K562 (cell line): ENCODE measurements at regions not wholly inside any gene's neighbourhood (a gene's known extent, or its start where the extent isn't known, plus 50 kb on each side); places are given as distances from the start of the nearest gene placed in this dataset.
A peak's percentile ranks its signal among the peaks of the same experiment; 100 is the strongest.

Experiments
- ATAC-seq: fragments of 200-7000 bp; cut with Tn5 transposase; 3 replicates; pipeline ENCODE4 v1.9.1; 2020; ENCODE audit warnings: moderate library complexity
- BruUV-seq: library from RNA; stranded (reverse); fragments of 400-500 nt; replicated peaks from 2 replicates; lab custom pipeline; 2021; lab: Mats Ljungman, UMichigan
- CTCF ChIA-PET: fragments of 300-600 bp; formaldehyde crosslinking; extraction: SDS; loops from one replicate; lab custom pipeline; 2021; ENCODE audit warnings: low intra/inter-chr PET ratio; lab: Yijun Ruan, JAX
- POLR2A ChIA-PET: fragments of 300-600, 350-650 bp; sonication (Branson Sonifier 250); formaldehyde crosslinking; extraction: SDS; loops from one replicate; lab custom pipeline; 2021; ENCODE audit warnings: antibody characterized with exemption, inconsistent platforms; lab: Yijun Ruan, JAX
- DNase-seq, 4 experiments: peaks; one replicate each; pipeline versions ENCODE4 v3.0.0 to v3.0.0-alpha.2; 2011 to 2018; ENCODE audit warnings: low spot score in 3 of 4, mixed read lengths in 3 of 4; ENCODE audit errors: extremely low read depth in 1 of 4
- FAIRE-seq: peaks from 2 replicates; lab custom pipeline; 2011; peaks lifted over from hg19 to GRCh38; lab: Jason Lieb, UNC
- H2AFZ ChIP-seq: 2 replicates; pipeline ENCODE4 v1.6.0; 2011; ENCODE audit warnings: low read depth, low read length, control low read depth, inconsistent platforms
- H3K27ac ChIP-seq: fragments of 200-600 bp; 3 replicates; pipeline ENCODE4 v1.8.0; 2011; ENCODE audit warnings: low read depth, mild to moderate bottlenecking, control low read depth, inconsistent platforms, low read length, moderate library complexity, mixed read lengths; ENCODE audit errors: extremely low read depth
- H3K27me3 ChIP-seq, 2 experiments: fragments of 300-600 bp in 1 of 2; 2 replicates in 1 of 2; 3 replicates in 1 of 2; pipeline versions ENCODE4 v1.6.0 to v1.8.0; 2011; ENCODE audit warnings: inconsistent platforms in 2 of 2, low read length in 2 of 2, mild to moderate bottlenecking in 1 of 2, mixed read lengths in 1 of 2, moderate library complexity in 1 of 2; ENCODE audit not compliant: control insufficient read depth in 2 of 2, insufficient read depth in 2 of 2
- H3K36me3 ChIP-seq: fragments of 300-600 bp; 3 replicates; pipeline ENCODE4 v1.8.0; 2011; ENCODE audit warnings: mild to moderate bottlenecking, low read length, inconsistent platforms; ENCODE audit not compliant: control insufficient read depth, insufficient read depth
- H3K4me1 ChIP-seq, 2 experiments: fragments of 200-600 bp in 1 of 2; replicated peaks in 1 of 2; 2 replicates in 1 of 2; 3 replicates in 1 of 2; pipeline versions ENCODE4 v1.5.1 to v1.8.0; 2011; ENCODE audit warnings: inconsistent platforms in 2 of 2, low read length in 2 of 2, mild to moderate bottlenecking in 1 of 2, mixed read lengths in 1 of 2, moderate library complexity in 1 of 2; ENCODE audit not compliant: control insufficient read depth in 2 of 2, insufficient read depth in 2 of 2
- H3K4me2 ChIP-seq: 2 replicates; pipeline ENCODE4 v1.6.1; 2011; ENCODE audit warnings: low read length, control low read depth, inconsistent platforms, mixed read lengths; ENCODE audit not compliant: insufficient read depth
- H3K4me3 ChIP-seq: fragments of 200-600 bp; sonication (generic), shearing (Covaris generic); 2 replicates; pipeline ENCODE4 v1.5.1; 2016; ENCODE audit warnings: control low read depth, inconsistent platforms
- H3K79me2 ChIP-seq: fragments of 200-600 bp; 3 replicates; pipeline ENCODE4 v1.8.0; 2011; ENCODE audit warnings: low read length, inconsistent platforms; ENCODE audit not compliant: control insufficient read depth, insufficient read depth
- H3K9ac ChIP-seq, 2 experiments: 2 replicates each; pipeline versions ENCODE4 v1.6.0 to v1.6.1; 2011; ENCODE audit warnings: low read depth in 2 of 2, low read length in 2 of 2, control low read depth in 1 of 2, inconsistent platforms in 1 of 2, mild to moderate bottlenecking in 1 of 2, mixed read lengths in 1 of 2; ENCODE audit not compliant: insufficient read depth in 1 of 2
- H3K9me1 ChIP-seq: one replicate; pipeline ENCODE4 v1.6.0; 2011; ENCODE audit warnings: inconsistent platforms, mild to moderate bottlenecking, low read length, moderate library complexity; ENCODE audit not compliant: control insufficient read depth, insufficient read depth
- H3K9me3 ChIP-seq: replicated peaks from 2 replicates; pipeline ENCODE4 v1.5.1; 2011; ENCODE audit warnings: low read depth, low read length, inconsistent platforms; ENCODE audit not compliant: control insufficient read depth, insufficient read depth
- H4K20me1 ChIP-seq: replicated peaks from 2 replicates; pipeline ENCODE4 v1.6.1; 2011; ENCODE audit warnings: low read length, inconsistent platforms, mixed read lengths; ENCODE audit not compliant: control insufficient read depth, insufficient read depth
- DMBX1 ChIP-seq: fragments of 250-450 bp; sonication (Bioruptor Pico); IDR thresholded peaks from 2 replicates; pipeline ENCODE4 v1.8.0; 2022; ENCODE audit warnings: inconsistent platforms, mild to moderate bottlenecking, moderate library complexity, borderline replicate concordance
- MCM3 ChIP-seq: fragments of 450-650 bp; IDR thresholded peaks from 2 replicates; pipeline ENCODE4 v1.6.1; 2016
- PKNOX1 ChIP-seq: fragments of 450-650 bp; IDR thresholded peaks from 2 replicates; pipeline ENCODE4 v1.6.1; 2016
- TAF9B ChIP-seq: fragments of 450-650 bp; IDR thresholded peaks from 2 replicates; pipeline ENCODE4 v1.6.1; 2018; ENCODE audit warnings: mild to moderate bottlenecking; ENCODE audit not compliant: partially characterized antibody
- ZNF274 ChIP-seq: IDR thresholded peaks from 2 replicates; pipeline ENCODE4 v1.6.1; 2011; ENCODE audit warnings: low read depth, mild to moderate bottlenecking, low read length, moderate library complexity, borderline replicate concordance
- WGBS: fragments of 100-300 bp; shearing (Covaris generic); methylation state at CpG from one replicate; pipeline ENCODE4 v1.1.6; 2016; ENCODE audit warnings: low coverage, mixed read lengths; ENCODE audit not compliant: insufficient coverage; ENCODE audit errors: missing lambda C conversion rate; 5-methylcytosine and 5-hydroxymethylcytosine counted together
- in situ Hi-C: fragments of 300-500 bp; cut with MboI; formaldehyde crosslinking; loops from 4 replicates; pipeline ENCODE4 v1.15.0; 2018; ENCODE audit warnings: inconsistent platforms, mixed read lengths
- intact Hi-C: fragments of 100-400 bp; cut with micrococcal nuclease; formaldehyde crosslinking; loops from 2 replicates; pipeline ENCODE4 v1.14.2; 2022
- TF ChIP-seq, protein P1 (sequence below): fragments of 250-450 bp; sonication (Bioruptor Pico); IDR thresholded peaks from 2 replicates; pipeline ENCODE4 v1.4.0; 2020; ENCODE audit warnings: mild to moderate bottlenecking, moderate library complexity

DNA sequence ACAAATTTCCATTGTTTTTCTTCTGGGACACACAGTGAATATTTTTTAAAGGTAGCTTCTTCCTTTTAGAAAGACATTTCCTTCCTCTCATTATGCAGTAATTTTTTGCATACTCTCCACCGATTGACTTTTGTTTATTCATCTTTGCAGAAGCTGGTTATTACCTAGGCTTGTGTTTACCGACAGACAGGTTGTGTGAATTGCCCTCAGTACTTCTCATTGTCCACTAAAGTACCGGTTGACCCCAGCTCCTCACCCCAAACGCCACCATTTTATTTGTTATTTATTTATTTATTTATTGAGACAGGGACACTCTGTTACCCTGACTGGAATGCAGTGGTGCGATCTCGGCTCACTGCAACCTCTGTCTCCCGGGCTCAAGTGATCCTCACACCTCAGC lies 63.4 kb upstream of the MYL2 start (continued):
- TF ChIP-seq, protein P1, sequence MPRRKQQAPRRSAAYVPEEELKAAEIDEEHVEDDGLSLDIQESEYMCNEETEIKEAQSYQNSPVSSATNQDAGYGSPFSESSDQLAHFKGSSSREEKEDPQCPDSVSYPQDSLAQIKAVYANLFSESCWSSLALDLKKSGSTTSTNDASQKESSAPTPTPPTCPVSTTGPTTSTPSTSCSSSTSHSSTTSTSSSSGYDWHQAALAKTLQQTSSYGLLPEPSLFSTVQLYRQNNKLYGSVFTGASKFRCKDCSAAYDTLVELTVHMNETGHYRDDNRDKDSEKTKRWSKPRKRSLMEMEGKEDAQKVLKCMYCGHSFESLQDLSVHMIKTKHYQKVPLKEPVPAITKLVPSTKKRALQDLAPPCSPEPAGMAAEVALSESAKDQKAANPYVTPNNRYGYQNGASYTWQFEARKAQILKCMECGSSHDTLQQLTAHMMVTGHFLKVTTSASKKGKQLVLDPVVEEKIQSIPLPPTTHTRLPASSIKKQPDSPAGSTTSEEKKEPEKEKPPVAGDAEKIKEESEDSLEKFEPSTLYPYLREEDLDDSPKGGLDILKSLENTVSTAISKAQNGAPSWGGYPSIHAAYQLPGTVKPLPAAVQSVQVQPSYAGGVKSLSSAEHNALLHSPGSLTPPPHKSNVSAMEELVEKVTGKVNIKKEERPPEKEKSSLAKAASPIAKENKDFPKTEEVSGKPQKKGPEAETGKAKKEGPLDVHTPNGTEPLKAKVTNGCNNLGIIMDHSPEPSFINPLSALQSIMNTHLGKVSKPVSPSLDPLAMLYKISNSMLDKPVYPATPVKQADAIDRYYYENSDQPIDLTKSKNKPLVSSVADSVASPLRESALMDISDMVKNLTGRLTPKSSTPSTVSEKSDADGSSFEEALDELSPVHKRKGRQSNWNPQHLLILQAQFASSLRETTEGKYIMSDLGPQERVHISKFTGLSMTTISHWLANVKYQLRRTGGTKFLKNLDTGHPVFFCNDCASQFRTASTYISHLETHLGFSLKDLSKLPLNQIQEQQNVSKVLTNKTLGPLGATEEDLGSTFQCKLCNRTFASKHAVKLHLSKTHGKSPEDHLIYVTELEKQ = no peak
- TF ChIP-seq, all 486 proteins: peak for 0

DNA sequence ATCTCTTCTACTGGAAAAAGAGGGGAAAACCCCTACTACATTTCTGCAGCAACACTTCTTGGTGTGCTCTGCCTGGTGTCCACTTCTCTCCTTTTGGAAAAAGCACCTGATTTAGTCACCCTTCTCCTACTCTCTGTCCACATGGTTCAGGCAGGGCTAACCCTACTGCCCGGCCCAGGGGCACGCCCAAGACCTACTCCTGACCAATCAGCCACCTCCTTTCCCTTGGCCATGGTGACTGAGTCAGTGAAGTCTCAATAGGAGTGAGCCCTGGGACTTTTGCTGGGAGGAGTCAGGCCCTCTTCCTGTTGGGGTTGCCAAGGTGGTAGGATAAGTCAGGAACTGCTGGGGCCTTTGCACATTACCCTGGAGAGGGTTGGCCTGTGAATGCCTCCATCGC lies 52.5 kb upstream of the MYL2 start:
- Histone ChIP-seq H4K20me1 (no peaks in the 10 kb centered on the region), H3K27me3 (peaks cover 0 to 6% of the 10 kb centered on the region in 2 experiments; a peak in 2 of 5 replicates), H2AFZ (no peak overlapping the region), H3K9ac (no peak overlapping the region), H3K27ac (no peak overlapping the region), H3K79me2 (no peaks in the 10 kb centered on the region), H3K9me1 (no peaks in the 10 kb centered on the region), H3K9me3 (no peaks in the 10 kb centered on the region), H3K4me1 (no peaks in the 10 kb centered on the region), H3K36me3 (no peaks in the 10 kb centered on the region), H3K4me2 (no peak overlapping the region), H3K4me3 (no peak overlapping the region)
- ChIA-PET POLR2A (no interaction called here), CTCF (no interaction called here)
- no TSS peak for BruUV-seq
- DNase-seq (peak in 1 of 4 experiments; percentile 21), ATAC-seq (no peak), FAIRE-seq (no peak)
- WGBS = 0% methylated on average over 3 of the region's 3 CpGs
- TF ChIP-seq MCM3 = no peak
- no peak for TF ChIP-seq ZNF274
- no peak for TF ChIP-seq DMBX1 (CRISPR knock-in tag)
- TF ChIP-seq TAF9B = no peak
- TF ChIP-seq PKNOX1 = peak; percentile 51
- in situ Hi-C loops = no loop called here
- intact Hi-C loops = no loop called here
